Loucy (cell line): ENCODE measurements at regions not wholly inside any gene's neighbourhood (a gene's known extent, or its start where the extent isn't known, plus 50 kb on each side); places are given as distances from the start of the nearest gene placed in this dataset.

ENCODE experiments used
- H2AFZ ChIP-seq: fragments of 200-600 bp; sonication (generic); 2 replicates; pipeline ENCODE4 v1.6.0; 2016; ENCODE audit warnings: antibody characterized with exemption, mild to moderate bottlenecking, low read length, moderate library complexity
- H3F3A ChIP-seq: fragments of 200-600 bp; 2 replicates; pipeline ENCODE4 v1.6.0; 2016; ENCODE audit warnings: antibody characterized with exemption, low read depth, mild to moderate bottlenecking
- H3K27me3 ChIP-seq: fragments of 200-600 bp; sonication (generic); 2 replicates; pipeline ENCODE4 v1.6.1; 2014; ENCODE audit warnings: low read length, mild to moderate bottlenecking; ENCODE audit not compliant: insufficient read depth, poor library complexity, severe bottlenecking
- H3K36me3 ChIP-seq: fragments of 200-600 bp; sonication (generic); 2 replicates; pipeline ENCODE4 v1.6.1; 2016; ENCODE audit warnings: low read length; ENCODE audit not compliant: insufficient read depth
- H3K4me1 ChIP-seq: fragments of 200-600 bp; sonication (generic); 2 replicates; pipeline ENCODE4 v1.5.1; 2014; ENCODE audit warnings: low read length, mild to moderate bottlenecking; ENCODE audit not compliant: insufficient read depth, poor library complexity, severe bottlenecking
- H3K4me2 ChIP-seq: fragments of 200-600 bp; sonication (generic); 2 replicates; pipeline ENCODE4 v1.6.0; 2014; ENCODE audit warnings: antibody characterized with exemption, low read length, low read depth, mild to moderate bottlenecking; ENCODE audit not compliant: poor library complexity, severe bottlenecking
- H3K4me3 ChIP-seq: fragments of 200-600 bp; sonication (generic); 2 replicates; pipeline ENCODE4 v1.5.1; 2014; ENCODE audit warnings: low read length, mild to moderate bottlenecking, mixed read lengths; ENCODE audit not compliant: poor library complexity, severe bottlenecking
- H3K79me2 ChIP-seq: fragments of 200-600 bp; sonication (generic); 2 replicates; pipeline ENCODE4 v1.6.1; 2014; ENCODE audit warnings: low read length; ENCODE audit not compliant: insufficient read depth
- H3K9ac ChIP-seq: fragments of 200-600 bp; sonication (generic); 2 replicates; pipeline ENCODE4 v1.6.0; 2014; ENCODE audit warnings: mild to moderate bottlenecking, low read depth, low read length, moderate library complexity; ENCODE audit not compliant: poor library complexity, severe bottlenecking
- H3K9me2 ChIP-seq: fragments of 200-600 bp; sonication (generic); replicated peaks from 2 replicates; pipeline ENCODE4 v1.6.1; 2016; ENCODE audit warnings: low read depth, low read length, mixed read lengths
- H3K9me3 ChIP-seq: fragments of 200-600 bp; sonication (generic); 2 replicates; pipeline ENCODE4 v1.6.1; 2014; ENCODE audit warnings: mild to moderate bottlenecking, antibody characterized with exemption, low read length, low read depth; ENCODE audit not compliant: insufficient read depth
- H4K20me1 ChIP-seq: fragments of 200-600 bp; sonication (generic); 2 replicates; pipeline ENCODE4 v1.6.0; 2014; ENCODE audit warnings: antibody characterized with exemption, low read length, mild to moderate bottlenecking; ENCODE audit not compliant: insufficient read depth, poor library complexity, severe bottlenecking
- CTCF ChIP-seq: fragments of 200-600 bp; sonication (generic); conservative IDR thresholded peaks from 2 replicates; pipeline ENCODE4 v1.5.1; 2014; ENCODE audit warnings: mild to moderate bottlenecking, antibody characterized with exemption, low read length
- EZH2phosphoT487 ChIP-seq: fragments of 200-600 bp; IDR thresholded peaks from 2 replicates; pipeline ENCODE4 v1.6.1; 2018; ENCODE audit warnings: antibody characterized with exemption, mild to moderate bottlenecking, moderate library complexity, borderline replicate concordance

- Histone ChIP-seq H3K4me2 (no peak overlapping the region), H3F3A (no peaks in the 10 kb centered on the region)
Observed at GRCh38 chr12:89846473-89847055, 137.9 kb upstream of the ATP2B1 start.

GRCh38 chr12:89845767-89846166, 137.1 kb upstream of the ATP2B1 start:
- Histone ChIP-seq H3K4me3 (no peak overlapping the region), H3K9me2 (no peaks in the 10 kb centered on the region), H3K4me1 (no peaks in the 10 kb centered on the region), H3F3A (no peaks in the 10 kb centered on the region), H3K79me2 (no peaks in the 10 kb centered on the region), H4K20me1 (no peaks in the 10 kb centered on the region), H2AFZ (no peak overlapping the region), H3K36me3 (no peaks in the 10 kb centered on the region), H3K4me2 (no peak overlapping the region), H3K27me3 (no peaks in the 10 kb centered on the region), H3K9ac (no peak overlapping the region), H3K9me3 (no peaks in the 10 kb centered on the region)
- TF ChIP-seq CTCF (no peak), EZH2phosphoT487 (no peak)

More at GRCh38 chr12:89846473-89847055, 137.9 kb upstream of the ATP2B1 start:
- TF ChIP-seq CTCF (no peak), EZH2phosphoT487 (no peak)
- Histone ChIP-seq H2AFZ (no peak overlapping the region), H3K36me3 (no peaks in the 10 kb centered on the region), H3K4me1 (no peaks in the 10 kb centered on the region), H3K9ac (no peak overlapping the region), H4K20me1 (no peaks in the 10 kb centered on the region), H3K27me3 (no peaks in the 10 kb centered on the region), H3K79me2 (no peaks in the 10 kb centered on the region), H3K9me2 (no peaks in the 10 kb centered on the region), H3K9me3 (no peaks in the 10 kb centered on the region), H3K4me3 (no peak overlapping the region)

GRCh38 chr12:89845366-89845765, 136.7 kb upstream of the ATP2B1 start:
- no peak overlapping the region for H2AFZ ChIP-seq
- TF ChIP-seq EZH2phosphoT487 (no peak), CTCF (no peak)

More at GRCh38 chr12:89845366-89845765, 136.7 kb upstream of the ATP2B1 start:
- no peaks in the 10 kb centered on the region for H3K27me3 ChIP-seq
- H3K36me3 ChIP-seq, result no peaks in the 10 kb centered on the region
- H3K79me2 ChIP-seq, result no peaks in the 10 kb centered on the region
- H3F3A ChIP-seq, result no peaks in the 10 kb centered on the region
- no peak overlapping the region for H3K4me2 ChIP-seq
- no peaks in the 10 kb centered on the region for H4K20me1 ChIP-seq
- no peak overlapping the region for H3K9ac ChIP-seq
- no peaks in the 10 kb centered on the region for H3K9me3 ChIP-seq
- no peak overlapping the region for H3K4me3 ChIP-seq
- no peaks in the 10 kb centered on the region for H3K9me2 ChIP-seq
- no peaks in the 10 kb centered on the region for H3K4me1 ChIP-seq
